ENCODE measurements at regions not wholly inside any gene's neighbourhood (a gene's known extent, or its start where the extent isn't known, plus 50 kb on each side); places are given as distances from the start of the nearest gene placed in this dataset.

DNA sequence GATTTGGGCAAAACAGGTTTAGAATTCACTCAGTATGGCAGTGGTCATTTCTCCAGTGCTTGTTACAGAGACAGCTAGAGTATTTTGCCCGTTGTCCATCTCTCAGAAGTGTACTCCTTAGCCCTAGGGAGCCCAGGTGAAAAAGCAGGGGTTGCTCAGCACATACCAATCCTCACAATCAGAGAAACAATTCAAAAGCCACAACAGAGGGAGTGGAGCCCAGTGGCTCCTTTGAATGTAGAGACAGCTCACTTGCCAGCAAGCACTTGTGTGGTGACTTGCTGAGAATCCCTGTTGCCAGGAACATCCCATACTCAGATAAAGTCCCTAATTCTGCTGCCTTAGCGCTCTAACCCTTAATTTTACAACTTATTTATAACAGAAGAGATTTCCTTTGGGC lies 1488.3 kb downstream of the RPA4 start:
- H3K9me3 ChIP-seq: no peaks in the 10 kb centered on the region
- no peaks in the 10 kb centered on the region for H3K4me1 ChIP-seq
- no peak overlapping the region for H3K27ac ChIP-seq
- no peaks in the 10 kb centered on the region for H3K36me3 ChIP-seq (ENCODE audit: insufficient read depth in 1 of 2, low read depth in 1 of 2)
- intact Hi-C loops (cut with DNase I): no loop called here
- no peaks in the 10 kb centered on the region for H3K27me3 ChIP-seq (ENCODE audit: insufficient read depth in 3 of 3, low read length in 2 of 3)
- H3K4me3 ChIP-seq: no peak overlapping the region
- ATAC-seq (no peak), DNase-seq (no peak)
- 48 to 61% (median 58%) methylated on average over 2 of the region's 2 CpGs for WGBS, 3 donors
- TF ChIP-seq, protein P1, sequence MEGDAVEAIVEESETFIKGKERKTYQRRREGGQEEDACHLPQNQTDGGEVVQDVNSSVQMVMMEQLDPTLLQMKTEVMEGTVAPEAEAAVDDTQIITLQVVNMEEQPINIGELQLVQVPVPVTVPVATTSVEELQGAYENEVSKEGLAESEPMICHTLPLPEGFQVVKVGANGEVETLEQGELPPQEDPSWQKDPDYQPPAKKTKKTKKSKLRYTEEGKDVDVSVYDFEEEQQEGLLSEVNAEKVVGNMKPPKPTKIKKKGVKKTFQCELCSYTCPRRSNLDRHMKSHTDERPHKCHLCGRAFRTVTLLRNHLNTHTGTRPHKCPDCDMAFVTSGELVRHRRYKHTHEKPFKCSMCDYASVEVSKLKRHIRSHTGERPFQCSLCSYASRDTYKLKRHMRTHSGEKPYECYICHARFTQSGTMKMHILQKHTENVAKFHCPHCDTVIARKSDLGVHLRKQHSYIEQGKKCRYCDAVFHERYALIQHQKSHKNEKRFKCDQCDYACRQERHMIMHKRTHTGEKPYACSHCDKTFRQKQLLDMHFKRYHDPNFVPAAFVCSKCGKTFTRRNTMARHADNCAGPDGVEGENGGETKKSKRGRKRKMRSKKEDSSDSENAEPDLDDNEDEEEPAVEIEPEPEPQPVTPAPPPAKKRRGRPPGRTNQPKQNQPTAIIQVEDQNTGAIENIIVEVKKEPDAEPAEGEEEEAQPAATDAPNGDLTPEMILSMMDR (IDR thresholded peaks at IDR 0.05): no peak

GRCh38 chrX:98379134-98379533 lies 1495.4 kb downstream of the RPA4 start:
- Histone ChIP-seq H3K27ac (no peak overlapping the region), H3K36me3 (ENCODE audit: insufficient read depth in 1 of 2, low read depth in 1 of 2) (no peaks in the 10 kb centered on the region), H3K4me1 (no peaks in the 10 kb centered on the region), H3K9me3 (peaks cover 10% of the 10 kb centered on the region), H3K4me3 (no peak overlapping the region), H3K27me3 (ENCODE audit: insufficient read depth in 3 of 3, low read length in 2 of 3) (no peaks in the 10 kb centered on the region)
- no peak for ATAC-seq
- DNase-seq: no peak
- intact Hi-C loops (cut with DNase I): no loop called here
- 68 to 69% (median 68%) methylated on average over 3 of the region's 3 CpGs for WGBS, 3 donors
- TF ChIP-seq, protein P1 (IDR thresholded peaks at IDR 0.05): no peak

- ATAC-seq (no peak), DNase-seq (no peak)
- no peaks in the 10 kb centered on the region for H3K4me1 ChIP-seq
- no peaks in the 10 kb centered on the region for H3K36me3 ChIP-seq (ENCODE audit: insufficient read depth in 1 of 2, low read depth in 1 of 2)
- 59 to 87% (median 81%) methylated on average over 10 to 11 of the region's 11 CpGs for WGBS, 3 donors
- H3K27me3 ChIP-seq (ENCODE audit: insufficient read depth in 3 of 3, low read length in 2 of 3): no peaks in the 10 kb centered on the region
- TF ChIP-seq, protein P1 (IDR thresholded peaks at IDR 0.05): no peak
- H3K27ac ChIP-seq: no peak overlapping the region
- H3K9me3 ChIP-seq: peaks cover 10% of the 10 kb centered on the region
- intact Hi-C loops (cut with DNase I): no loop called here
- no peak overlapping the region for H3K4me3 ChIP-seq
Measured at GRCh38 chrX:98380106-98380505, 1496.4 kb downstream of the RPA4 start.

DNA sequence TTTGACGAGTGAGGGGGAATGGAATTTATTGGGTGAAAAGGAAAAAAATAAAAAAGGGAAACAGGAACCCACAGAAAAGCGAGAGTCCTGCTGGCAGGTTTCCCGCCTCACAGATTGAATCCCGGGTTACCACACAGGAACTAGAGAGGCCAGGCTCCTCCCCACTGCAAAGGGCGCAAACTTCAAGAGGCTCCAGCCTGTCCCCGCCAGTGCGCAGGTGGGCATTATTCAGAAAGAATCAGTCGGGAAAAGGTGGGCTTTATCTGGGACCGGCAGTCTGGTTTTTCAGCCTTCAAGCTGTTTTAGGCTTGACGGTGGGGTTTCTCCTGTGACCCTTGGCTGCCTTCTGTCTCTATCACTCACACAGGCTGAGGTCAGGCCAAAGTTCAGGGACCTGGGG lies 1496.8 kb downstream of the RPA4 start:
- Histone ChIP-seq H3K4me3 (no peak overlapping the region), H3K4me1 (no peaks in the 10 kb centered on the region), H3K36me3 (ENCODE audit: insufficient read depth in 1 of 2, low read depth in 1 of 2) (no peaks in the 10 kb centered on the region), H3K9me3 (peaks cover 10% of the 10 kb centered on the region), H3K27ac (no peak overlapping the region), H3K27me3 (ENCODE audit: insufficient read depth in 3 of 3, low read length in 2 of 3) (no peaks in the 10 kb centered on the region)
- intact Hi-C loops (cut with DNase I): no loop called here
- 60 to 87% (median 84%) methylated on average over 10 of the region's 10 CpGs for WGBS, 3 donors
- TF ChIP-seq, protein P1 (IDR thresholded peaks at IDR 0.05): no peak
- DNase-seq: no peak
- no peak for ATAC-seq

GRCh38 chrX:98398542-98398941 lies 1514.8 kb downstream of the RPA4 start:
- Histone ChIP-seq H3K27ac (no peak overlapping the region), H3K36me3 (ENCODE audit: insufficient read depth in 1 of 2, low read depth in 1 of 2) (no peaks in the 10 kb centered on the region), H3K4me1 (no peaks in the 10 kb centered on the region), H3K9me3 (no peaks in the 10 kb centered on the region), H3K27me3 (ENCODE audit: insufficient read depth in 3 of 3, low read length in 2 of 3) (no peaks in the 10 kb centered on the region), H3K4me3 (no peak overlapping the region)
- intact Hi-C loops (cut with DNase I): no loop called here
- 42 to 74% (median 56%) methylated on average over 1 of the region's 1 CpG for WGBS, 3 donors
- TF ChIP-seq, protein P1 (IDR thresholded peaks at IDR 0.05): no peak
- no peak for ATAC-seq
- DNase-seq: no peak
